GM18951 (cell line): ENCODE measurements at regions not wholly inside any gene's neighbourhood (a gene's known extent, or its start where the extent isn't known, plus 50 kb on each side); places are given as distances from the start of the nearest gene placed in this dataset.

ENCODE experiments used
- POLR2A ChIP-seq: IDR thresholded peaks from 4 replicates; pipeline ENCODE4 v1.6.1; 2011; ENCODE audit warnings: mild to moderate bottlenecking; ENCODE audit not compliant: insufficient read length, insufficient read depth; ENCODE audit errors: extremely low read depth
- in situ Hi-C: fragments of 300-500 bp; cut with MboI; formaldehyde crosslinking; loops from one replicate; pipeline ENCODE4 v1.12.0; 2022; ENCODE audit warnings: low sequenced_read_pairs, mixed read lengths, inconsistent platforms; ENCODE audit not compliant: unreplicated experiment

GRCh38 chr7:3236268-3236667 is 64.8 kb upstream of the SDK1 start:
- in situ Hi-C loops = no loop called here

DNA sequence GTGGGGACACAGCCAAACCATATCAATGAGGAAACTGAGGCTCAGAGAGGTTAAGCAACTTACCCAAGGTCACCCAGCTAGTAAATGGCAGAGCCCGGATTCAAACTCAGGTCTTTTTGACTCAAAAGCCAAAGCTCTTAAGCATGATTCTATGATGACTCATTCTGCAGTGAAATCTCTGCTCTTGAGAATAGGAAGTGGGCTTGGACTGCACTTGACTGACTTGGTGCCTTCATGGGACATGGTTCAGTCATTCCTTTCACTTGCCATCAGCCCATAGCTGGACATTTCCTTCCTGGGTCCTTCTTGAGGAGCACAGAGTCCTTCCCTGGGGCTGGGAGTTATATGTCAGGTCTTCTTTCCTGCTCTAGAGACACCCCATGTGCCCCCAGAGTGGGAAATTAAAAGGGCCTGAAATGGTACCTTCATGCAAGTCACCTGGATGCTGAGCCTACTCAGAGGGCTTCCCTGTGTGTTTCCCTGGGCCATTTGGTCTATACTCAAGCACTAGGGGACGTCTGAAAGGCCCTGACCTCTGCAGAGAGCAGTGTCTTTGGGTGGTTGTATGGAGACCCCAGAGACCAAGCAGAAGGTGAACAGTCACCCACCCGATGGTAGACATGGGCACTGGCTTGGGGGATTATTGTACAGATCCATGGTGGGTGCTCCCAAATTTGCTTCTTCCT is 62.4 kb upstream of the SDK1 start:
- TF ChIP-seq POLR2A = no peak

More at GRCh38 chr7:3236268-3236667, 64.8 kb upstream of the SDK1 start:
- no peak for TF ChIP-seq POLR2A

DNA sequence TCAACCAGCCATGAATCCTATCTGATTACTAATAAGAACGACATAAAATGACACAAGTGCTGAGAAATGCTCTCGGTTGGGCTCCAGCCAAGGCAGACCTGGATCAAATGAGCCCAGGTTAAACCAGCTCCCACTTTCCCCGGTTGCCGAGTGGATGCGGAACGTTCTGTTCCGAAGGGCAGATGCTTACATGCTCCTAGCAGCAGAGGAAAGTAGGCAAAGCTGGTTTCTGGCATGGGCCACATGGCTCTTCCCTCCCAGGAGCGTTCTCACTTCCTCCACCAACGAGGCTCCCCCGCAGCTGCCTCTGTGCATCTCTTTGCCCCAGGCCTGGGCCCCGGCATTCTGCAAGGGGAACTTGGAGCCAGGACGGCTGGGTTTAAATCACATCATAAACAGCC is 61.8 kb upstream of the SDK1 start:
- in situ Hi-C loops = no loop called here

More for the DNA sequence above, 62.4 kb upstream of the SDK1 start:
- in situ Hi-C loops = no loop called here

DNA sequence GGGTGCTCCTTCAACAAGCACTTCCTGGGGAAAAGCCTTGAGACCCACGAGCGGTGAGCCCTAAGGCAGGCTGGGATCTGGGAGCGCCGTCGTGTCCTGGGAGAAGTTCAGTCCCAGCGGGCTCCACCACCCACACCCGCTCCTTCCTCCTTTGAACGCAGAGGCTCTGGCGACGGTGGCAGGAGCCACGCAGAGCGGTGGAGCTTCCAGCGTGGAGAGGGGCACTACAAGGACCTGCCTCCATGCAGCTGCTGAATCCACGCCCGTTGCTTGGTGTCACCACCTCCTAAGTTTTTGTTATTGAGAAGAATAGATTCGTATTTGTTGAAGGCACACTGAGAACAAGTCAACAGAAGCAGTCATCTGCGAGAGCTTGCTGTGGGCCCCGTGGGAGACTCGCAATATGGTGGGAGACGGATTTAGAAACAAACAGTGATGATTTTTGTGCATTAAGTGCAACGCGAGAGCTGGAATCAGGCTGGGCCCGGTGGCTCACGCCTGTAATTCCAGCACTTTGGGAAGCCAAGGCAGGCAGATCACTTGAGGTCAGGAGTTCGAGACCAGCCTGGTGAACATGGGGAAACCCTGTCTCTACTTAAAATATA is 60.1 kb upstream of the SDK1 start:
- no peak for TF ChIP-seq POLR2A

More for the DNA sequence above, 61.8 kb upstream of the SDK1 start:
- TF ChIP-seq POLR2A = no peak

GRCh38 chr7:3241686-3242258 is 59.3 kb upstream of the SDK1 start:
- TF ChIP-seq POLR2A = no peak
- in situ Hi-C loops = no loop called here

More for the DNA sequence above, 60.1 kb upstream of the SDK1 start:
- in situ Hi-C loops = no loop called here

DNA sequence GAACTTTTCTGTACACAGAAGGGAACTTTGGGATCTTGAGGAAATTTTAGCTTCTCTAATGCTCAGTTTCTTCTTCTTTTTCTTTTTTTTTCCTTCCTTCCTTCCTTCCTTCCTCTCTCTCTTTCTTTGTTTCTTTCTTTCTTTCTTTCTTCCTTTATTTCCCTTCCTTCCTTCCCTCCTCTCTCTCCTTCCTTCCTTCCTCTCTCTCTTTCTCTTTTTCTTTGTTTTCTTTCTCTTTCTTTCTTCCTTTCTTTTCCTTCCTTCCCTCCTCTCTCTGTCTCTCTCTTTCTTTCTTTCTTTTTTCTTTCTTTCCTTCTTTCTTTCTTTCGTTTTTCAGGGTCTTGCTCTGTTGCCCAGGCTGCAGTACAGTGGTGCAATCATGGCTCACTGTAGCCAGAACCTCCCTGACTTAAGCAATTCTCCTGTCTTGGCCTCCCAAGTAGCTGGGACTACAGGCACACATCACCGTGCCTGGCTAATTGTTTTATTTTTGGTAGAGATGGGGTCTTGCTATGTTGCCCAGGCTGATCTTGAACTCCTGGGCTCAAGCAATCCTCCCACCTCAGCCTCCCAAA is 58.6 kb upstream of the SDK1 start:
- in situ Hi-C loops = no loop called here
- no peak for TF ChIP-seq POLR2A

DNA sequence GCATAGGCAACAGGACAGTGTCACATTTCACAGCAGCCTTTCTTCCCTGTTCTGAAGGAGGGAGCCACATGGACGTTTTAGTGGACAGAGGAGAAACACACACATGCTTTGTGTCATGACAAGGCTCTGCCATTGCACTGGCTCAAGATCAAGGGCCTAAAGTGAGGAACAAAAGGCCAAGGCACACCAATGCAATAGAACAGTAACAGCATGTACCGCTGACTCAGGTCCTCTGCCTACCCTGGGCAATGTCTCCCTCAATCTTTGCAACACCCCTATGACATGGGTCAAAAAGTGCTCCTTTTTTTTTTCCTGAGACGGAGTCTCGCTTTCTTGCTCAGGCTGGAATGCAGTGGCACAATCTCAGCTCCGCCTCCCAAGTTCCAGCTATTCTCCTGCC is 57.8 kb upstream of the SDK1 start:
- in situ Hi-C loops = no loop called here
- TF ChIP-seq POLR2A = no peak

- no peak for TF ChIP-seq POLR2A
- in situ Hi-C loops = no loop called here
These were observed 57.4 kb upstream of the SDK1 start for GRCh38 chr7:3243680-3244079.

DNA sequence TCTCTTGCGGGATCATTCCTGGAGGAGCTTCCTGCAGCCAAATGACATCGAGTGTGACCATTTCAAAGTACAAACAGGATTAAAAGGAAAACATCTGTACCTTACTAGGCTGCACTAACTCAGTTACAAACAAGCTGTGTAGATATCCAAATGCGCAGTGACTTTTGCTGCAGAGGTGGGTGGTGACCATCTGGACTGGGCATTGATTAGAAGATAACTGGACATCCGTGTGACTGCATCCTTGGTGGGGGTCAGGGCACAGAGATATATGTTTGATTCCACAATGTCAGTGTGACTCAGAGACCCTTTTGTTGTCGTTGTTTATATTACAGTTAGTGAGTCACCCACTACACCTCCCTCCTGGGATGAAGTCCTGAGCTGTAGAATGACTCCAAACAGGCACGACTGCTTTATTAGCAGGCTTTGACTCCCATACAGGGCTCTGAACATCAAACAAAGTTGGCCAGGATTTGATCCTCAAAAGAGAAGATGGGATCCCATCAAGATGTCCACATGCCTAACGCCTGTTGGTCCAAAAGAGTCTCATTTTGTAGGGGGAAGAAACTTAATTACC is 56.7 kb upstream of the SDK1 start:
- no peak for TF ChIP-seq POLR2A
- in situ Hi-C loops = no loop called here

- in situ Hi-C loops = no loop called here
- TF ChIP-seq POLR2A = no peak
These were observed 56.0 kb upstream of the SDK1 start for GRCh38 chr7:3245077-3245476.

DNA sequence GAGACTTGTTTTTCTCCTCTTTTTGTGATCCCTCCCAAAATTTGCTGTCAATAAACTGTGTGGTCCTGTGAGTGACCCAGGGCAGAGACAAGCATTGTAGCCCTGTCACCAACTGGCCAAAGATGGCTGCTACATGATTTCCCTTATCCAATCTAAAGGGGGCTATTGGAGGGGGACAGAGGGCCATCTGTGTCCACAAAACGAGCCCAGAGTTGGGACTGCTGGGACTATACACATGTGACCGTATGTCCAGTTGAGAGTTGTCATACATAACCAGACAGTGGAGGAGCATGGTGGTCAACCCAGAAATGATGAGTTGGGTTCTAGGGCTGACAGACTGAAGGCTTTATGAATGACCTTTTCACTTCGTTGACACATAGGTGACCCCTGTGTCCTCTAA is 55.3 kb upstream of the SDK1 start:
- in situ Hi-C loops = no loop called here
- no peak for TF ChIP-seq POLR2A

GRCh38 chr7:3246127-3246526 is 54.9 kb upstream of the SDK1 start:
- in situ Hi-C loops = no loop called here

DNA sequence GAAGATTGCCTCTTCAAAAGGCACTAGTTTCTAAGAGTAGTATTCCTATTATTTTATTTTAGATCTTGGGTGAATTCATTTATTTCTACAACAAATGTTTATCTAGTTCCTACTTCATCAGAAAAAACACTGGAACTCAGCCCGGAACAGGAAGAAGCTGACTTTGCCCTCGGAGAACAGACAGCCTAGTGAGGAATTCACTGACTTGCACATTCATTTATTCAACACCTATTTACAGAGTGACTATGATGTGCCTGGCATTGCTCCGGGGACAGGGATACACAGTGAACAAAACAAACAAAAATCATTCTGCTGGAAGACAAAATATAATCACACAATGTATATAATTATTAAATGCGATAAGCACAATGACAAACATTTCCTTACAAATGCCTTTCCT is 54.4 kb upstream of the SDK1 start:
- in situ Hi-C loops = no loop called here
- TF ChIP-seq POLR2A = no peak

More at GRCh38 chr7:3246127-3246526, 54.9 kb upstream of the SDK1 start:
- no peak for TF ChIP-seq POLR2A
